ENCODE measurements at regions not wholly inside any gene's neighbourhood (a gene's known extent, or its start where the extent isn't known, plus 50 kb on each side); places are given as distances from the start of the nearest gene placed in this dataset.

DNA sequence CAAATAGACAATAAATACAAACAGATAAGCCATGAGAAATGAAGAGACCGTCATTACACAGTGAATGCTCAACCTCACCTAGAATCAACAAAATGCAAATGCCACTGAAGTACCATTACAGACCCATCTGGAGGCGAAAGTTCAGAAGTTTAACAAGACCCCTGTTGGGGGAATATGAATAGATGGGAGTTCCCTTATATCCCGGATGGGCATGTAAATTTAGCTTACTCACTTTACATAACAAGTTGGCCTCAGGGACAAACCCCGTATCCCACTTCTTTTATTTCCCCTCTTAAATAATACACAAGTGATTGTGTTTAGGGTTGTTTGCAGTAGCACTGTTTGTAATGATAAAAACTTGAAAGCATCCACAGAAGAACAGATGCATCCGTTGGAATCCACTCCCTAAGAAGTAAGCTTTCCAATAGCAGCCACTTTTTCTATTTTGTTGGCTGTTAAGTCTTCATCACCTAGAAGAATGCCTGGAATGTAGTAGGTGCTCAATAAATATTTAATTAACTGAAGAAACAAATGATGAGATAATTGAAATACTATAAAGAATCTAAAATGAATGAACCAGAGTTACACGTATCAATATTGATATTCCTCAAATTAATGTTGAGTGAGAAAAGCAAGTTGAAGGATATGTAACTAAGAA, 1076.3 kb upstream of the TENM3 start:
- H3K4me3 ChIP-seq (ENCODE audit: low read length): no peak overlapping the region
- H3K27me3 ChIP-seq (ENCODE audit: control insufficient read depth, insufficient read depth, low read length): no peaks in the 10 kb centered on the region
- H3K4me1 ChIP-seq (ENCODE audit: control insufficient read depth, insufficient read depth, low read length): no peaks in the 10 kb centered on the region
- no peak overlapping the region for H3K4me2 ChIP-seq (ENCODE audit: low read length)
- H3K9ac ChIP-seq (ENCODE audit: low read depth, low read length): no peak overlapping the region
- H3K9me3 ChIP-seq (replicated peaks; ENCODE audit: low read length): no peaks in the 10 kb centered on the region
- no peaks in the 10 kb centered on the region for H3K36me3 ChIP-seq (ENCODE audit: insufficient read depth, low read length)

DNA sequence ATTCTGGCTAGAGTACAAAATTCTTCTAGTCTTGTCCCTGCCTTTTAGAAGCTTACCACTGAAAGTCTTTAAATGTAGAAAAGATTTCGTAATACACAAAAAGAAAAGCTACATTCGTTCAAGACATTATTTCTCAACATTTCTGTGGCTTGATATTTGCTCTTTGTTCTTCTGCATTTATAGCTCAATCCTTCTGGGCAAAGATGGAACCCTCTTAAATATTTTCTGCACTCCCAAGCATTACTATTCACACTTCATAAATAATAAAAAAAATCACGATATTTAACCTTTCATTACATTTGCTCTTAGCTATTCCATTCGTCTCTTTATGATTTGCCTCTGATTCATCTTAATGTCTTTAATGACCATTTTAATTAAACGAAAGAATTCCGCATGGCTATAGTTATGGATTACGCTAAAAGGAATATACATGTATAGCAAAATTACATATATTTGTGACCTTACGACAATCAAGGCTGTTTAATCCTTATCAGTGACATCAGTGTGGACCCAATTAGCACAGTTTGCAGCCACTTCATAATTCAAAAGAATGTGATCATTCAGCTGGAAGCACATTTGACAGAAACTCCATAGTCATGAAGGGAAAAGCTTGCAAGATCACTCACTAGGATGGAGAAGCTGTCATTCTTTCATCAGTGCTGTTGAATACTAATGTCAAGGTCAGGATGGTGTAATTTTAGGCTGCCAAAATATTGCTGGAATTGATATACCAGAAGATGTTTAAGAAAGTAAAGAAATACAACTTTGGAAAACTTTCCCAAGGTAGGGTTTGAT, 1075.0 kb upstream of the TENM3 start:
- H3K9ac ChIP-seq (ENCODE audit: low read depth, low read length): no peak overlapping the region
- H3K9me3 ChIP-seq (replicated peaks; ENCODE audit: low read length): no peaks in the 10 kb centered on the region
- no peaks in the 10 kb centered on the region for H3K36me3 ChIP-seq (ENCODE audit: insufficient read depth, low read length)
- no peak overlapping the region for H3K4me2 ChIP-seq (ENCODE audit: low read length)
- H3K4me3 ChIP-seq (ENCODE audit: low read length): no peak overlapping the region
- H3K4me1 ChIP-seq (ENCODE audit: control insufficient read depth, insufficient read depth, low read length): no peaks in the 10 kb centered on the region
- H3K27me3 ChIP-seq (ENCODE audit: control insufficient read depth, insufficient read depth, low read length): no peaks in the 10 kb centered on the region

DNA sequence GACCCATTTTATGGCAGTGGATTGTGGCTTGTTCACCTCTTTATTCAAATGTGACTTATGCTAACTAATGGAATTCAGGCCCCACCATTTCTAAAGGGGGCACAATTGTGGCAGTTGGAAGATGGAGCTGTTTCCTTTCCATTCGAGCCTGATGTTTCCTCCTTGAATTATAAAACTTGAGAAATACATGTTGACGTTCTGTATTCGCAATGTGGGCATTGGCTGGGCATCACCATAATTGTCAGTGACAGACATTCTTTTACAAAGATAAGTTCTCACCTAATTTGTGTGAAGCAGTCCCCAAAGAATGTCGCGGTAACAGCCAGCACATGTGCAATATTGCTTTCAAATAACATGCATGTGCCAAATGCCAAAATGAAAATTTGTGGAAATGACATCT, 1070.2 kb upstream of the TENM3 start:
- Histone ChIP-seq H3K27me3 (ENCODE audit: control insufficient read depth, insufficient read depth, low read length) (no peaks in the 10 kb centered on the region), H3K36me3 (ENCODE audit: insufficient read depth, low read length) (no peaks in the 10 kb centered on the region), H3K4me3 (ENCODE audit: low read length) (no peak overlapping the region), H3K4me1 (ENCODE audit: control insufficient read depth, insufficient read depth, low read length) (no peaks in the 10 kb centered on the region), H3K4me2 (ENCODE audit: low read length) (no peak overlapping the region), H3K9me3 (replicated peaks; ENCODE audit: low read length) (no peaks in the 10 kb centered on the region), H3K9ac (ENCODE audit: low read depth, low read length) (no peak overlapping the region)

DNA sequence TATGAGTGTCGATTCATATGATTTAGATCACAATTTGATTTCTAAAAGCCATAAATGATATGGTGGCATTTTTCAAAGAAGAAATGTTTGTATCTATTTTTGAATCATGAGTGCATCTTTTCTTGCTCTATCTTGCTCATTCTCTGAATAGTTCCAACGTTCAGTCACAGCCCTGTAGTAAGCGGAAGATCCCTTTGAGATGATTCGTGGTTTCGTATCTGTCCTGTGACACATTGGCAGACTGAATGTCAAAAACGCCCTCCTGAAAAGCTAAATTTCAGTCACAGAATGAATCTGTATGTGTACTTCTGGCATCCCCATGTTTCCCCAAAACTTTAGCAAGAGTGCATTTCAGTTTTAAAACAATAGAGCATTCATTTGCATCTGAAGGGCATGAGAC, 1066.9 kb upstream of the TENM3 start:
- Histone ChIP-seq H3K9me3 (replicated peaks; ENCODE audit: low read length) (no peaks in the 10 kb centered on the region), H3K4me1 (ENCODE audit: control insufficient read depth, insufficient read depth, low read length) (no peaks in the 10 kb centered on the region), H3K36me3 (ENCODE audit: insufficient read depth, low read length) (no peaks in the 10 kb centered on the region), H3K27me3 (ENCODE audit: control insufficient read depth, insufficient read depth, low read length) (no peaks in the 10 kb centered on the region), H3K9ac (ENCODE audit: low read depth, low read length) (no peak overlapping the region), H3K4me2 (ENCODE audit: low read length) (no peak overlapping the region), H3K4me3 (ENCODE audit: low read length) (no peak overlapping the region)

DNA sequence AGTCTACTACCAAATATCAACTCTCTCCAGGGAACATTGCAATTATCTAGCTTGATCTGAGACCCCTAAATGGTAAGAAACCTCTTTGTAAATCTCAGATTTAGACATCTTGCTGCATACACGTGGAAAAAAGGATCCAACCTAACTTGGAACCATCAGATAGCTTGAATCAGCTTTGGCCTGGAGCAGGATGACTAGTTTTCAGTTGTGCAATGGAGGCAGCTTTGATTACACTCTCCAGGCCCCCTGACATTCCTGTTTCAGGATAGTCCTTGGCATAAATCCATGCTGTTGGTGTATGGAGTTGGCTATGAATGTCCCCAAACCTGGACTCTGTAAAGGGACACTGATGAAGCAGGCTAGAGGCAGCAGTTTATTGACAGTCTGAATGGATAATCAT, 1061.9 kb upstream of the TENM3 start:
- H3K4me1 ChIP-seq (ENCODE audit: control insufficient read depth, insufficient read depth, low read length): no peaks in the 10 kb centered on the region
- no peaks in the 10 kb centered on the region for H3K27me3 ChIP-seq (ENCODE audit: control insufficient read depth, insufficient read depth, low read length)
- H3K4me2 ChIP-seq (ENCODE audit: low read length): no peak overlapping the region
- no peaks in the 10 kb centered on the region for H3K36me3 ChIP-seq (ENCODE audit: insufficient read depth, low read length)
- no peak overlapping the region for H3K9ac ChIP-seq (ENCODE audit: low read depth, low read length)
- no peak overlapping the region for H3K4me3 ChIP-seq (ENCODE audit: low read length)
- H3K9me3 ChIP-seq (replicated peaks; ENCODE audit: low read length): no peaks in the 10 kb centered on the region

DNA sequence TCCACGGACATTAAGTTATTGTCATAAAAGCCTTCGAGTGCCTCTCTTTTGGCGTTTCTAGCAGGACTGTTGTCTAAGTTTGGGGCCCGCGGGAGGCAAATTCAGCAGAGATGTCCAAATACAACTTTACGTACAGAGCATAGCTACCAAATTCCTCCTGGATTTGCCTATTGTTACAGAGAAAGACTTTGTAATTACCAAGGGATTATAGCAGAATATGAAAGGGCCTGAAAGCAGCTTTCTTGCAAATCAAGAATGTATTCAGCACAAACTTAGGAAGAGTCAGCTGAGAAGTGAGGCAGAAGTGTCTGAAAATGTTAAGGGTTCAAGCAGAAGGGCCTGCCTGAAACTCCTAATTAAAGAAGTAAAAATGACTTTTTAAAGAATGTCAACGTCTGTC, 1053.5 kb upstream of the TENM3 start:
- H3K4me3 ChIP-seq (ENCODE audit: low read length): no peak overlapping the region

DNA sequence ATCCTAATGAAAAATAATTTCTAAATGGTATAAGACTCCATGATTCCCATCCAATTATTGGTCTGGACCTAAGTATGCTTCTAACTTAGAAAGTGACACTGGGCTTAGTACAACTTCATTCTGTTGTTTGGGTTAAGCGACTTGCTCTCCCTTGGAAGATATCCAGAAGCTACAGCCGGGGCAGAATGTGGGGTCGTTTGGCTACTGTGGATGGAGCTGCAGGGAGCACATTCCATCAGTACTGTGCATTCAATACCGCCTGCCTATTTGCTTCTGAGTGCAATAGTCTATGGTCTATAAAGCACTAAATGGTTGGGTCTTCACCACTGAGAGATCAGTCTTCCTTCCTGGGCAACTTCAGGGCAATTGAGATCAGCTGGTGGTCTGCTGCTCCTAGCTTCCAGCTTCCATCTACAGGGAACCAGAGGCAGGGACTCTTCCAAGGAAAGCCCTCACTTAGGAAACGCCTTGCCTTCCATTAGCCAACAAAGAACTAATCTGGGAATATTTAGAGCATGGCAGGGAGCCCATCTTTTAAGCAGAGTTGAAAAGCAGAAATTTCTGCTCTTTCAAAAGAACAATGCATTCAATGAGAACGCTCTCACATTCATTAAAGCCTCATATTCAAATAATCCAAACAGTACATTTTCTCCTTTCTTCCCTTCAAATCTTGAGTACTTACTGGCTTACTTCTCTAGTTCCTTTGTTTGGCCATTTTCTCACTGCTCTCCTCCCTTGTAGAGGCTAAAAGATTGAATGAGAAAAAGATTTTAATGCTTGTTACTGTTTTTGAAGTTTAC, 1049.9 kb upstream of the TENM3 start:
- no peaks in the 10 kb centered on the region for H3K4me1 ChIP-seq (ENCODE audit: control insufficient read depth, insufficient read depth, low read length)
- H3K4me3 ChIP-seq (ENCODE audit: low read length): no peak overlapping the region
- H3K9me3 ChIP-seq (replicated peaks; ENCODE audit: low read length): no peaks in the 10 kb centered on the region
- no peak overlapping the region for H3K9ac ChIP-seq (ENCODE audit: low read depth, low read length)
- H3K36me3 ChIP-seq (ENCODE audit: insufficient read depth, low read length): no peaks in the 10 kb centered on the region
- H3K27me3 ChIP-seq (ENCODE audit: control insufficient read depth, insufficient read depth, low read length): no peaks in the 10 kb centered on the region
- no peak overlapping the region for H3K4me2 ChIP-seq (ENCODE audit: low read length)

More for the DNA sequence above, 1053.5 kb upstream of the TENM3 start:
- Histone ChIP-seq H3K9ac (ENCODE audit: low read depth, low read length) (no peak overlapping the region), H3K9me3 (replicated peaks; ENCODE audit: low read length) (no peaks in the 10 kb centered on the region), H3K27me3 (ENCODE audit: control insufficient read depth, insufficient read depth, low read length) (no peaks in the 10 kb centered on the region), H3K36me3 (ENCODE audit: insufficient read depth, low read length) (no peaks in the 10 kb centered on the region), H3K4me1 (ENCODE audit: control insufficient read depth, insufficient read depth, low read length) (no peaks in the 10 kb centered on the region), H3K4me2 (ENCODE audit: low read length) (no peak overlapping the region)

DNA sequence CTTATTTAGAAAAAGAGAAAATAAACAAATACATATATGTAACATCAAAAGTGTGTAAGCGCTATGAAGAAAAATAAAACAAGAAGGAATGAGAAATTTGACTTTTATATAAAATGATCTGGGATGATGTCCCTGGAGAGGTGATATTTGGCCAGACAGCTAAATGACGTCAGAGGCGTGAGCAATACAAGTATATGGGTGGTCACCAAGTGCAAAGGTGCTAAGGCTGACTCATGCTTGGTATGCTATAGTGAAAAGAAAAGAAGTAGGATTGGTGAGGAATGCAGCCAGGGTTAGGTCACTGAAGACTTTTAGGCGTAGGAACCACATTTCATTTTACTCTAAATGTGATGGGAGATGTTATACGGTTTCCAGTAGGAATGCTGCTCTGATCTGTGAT, 1049.1 kb upstream of the TENM3 start:
- H3K27me3 ChIP-seq (ENCODE audit: control insufficient read depth, insufficient read depth, low read length): no peaks in the 10 kb centered on the region
- no peak overlapping the region for H3K4me2 ChIP-seq (ENCODE audit: low read length)
- H3K9ac ChIP-seq (ENCODE audit: low read depth, low read length): no peak overlapping the region
- no peaks in the 10 kb centered on the region for H3K36me3 ChIP-seq (ENCODE audit: insufficient read depth, low read length)
- no peaks in the 10 kb centered on the region for H3K9me3 ChIP-seq (replicated peaks; ENCODE audit: low read length)
- H3K4me3 ChIP-seq (ENCODE audit: low read length): no peak overlapping the region
- no peaks in the 10 kb centered on the region for H3K4me1 ChIP-seq (ENCODE audit: control insufficient read depth, insufficient read depth, low read length)

DNA sequence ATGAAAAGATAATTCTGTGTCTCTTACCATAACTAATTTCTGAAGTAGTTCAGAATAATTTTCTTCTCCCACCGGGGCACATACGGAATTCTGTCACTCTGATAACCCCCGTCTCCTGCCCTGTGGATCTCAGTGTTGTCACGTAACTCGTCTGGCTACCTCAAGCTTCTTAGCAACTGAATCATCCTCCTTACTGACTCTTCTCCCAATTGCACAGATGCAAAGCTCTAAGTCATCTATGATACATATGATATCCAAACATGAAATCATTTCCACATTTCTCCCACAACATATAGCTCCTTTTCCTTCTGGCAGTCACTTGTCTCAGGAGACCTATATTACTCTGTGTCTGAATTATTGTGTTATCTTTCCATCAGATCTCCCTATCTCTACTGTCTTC, 1043.1 kb upstream of the TENM3 start:
- H3K4me3 ChIP-seq (ENCODE audit: low read length): no peak overlapping the region

DNA sequence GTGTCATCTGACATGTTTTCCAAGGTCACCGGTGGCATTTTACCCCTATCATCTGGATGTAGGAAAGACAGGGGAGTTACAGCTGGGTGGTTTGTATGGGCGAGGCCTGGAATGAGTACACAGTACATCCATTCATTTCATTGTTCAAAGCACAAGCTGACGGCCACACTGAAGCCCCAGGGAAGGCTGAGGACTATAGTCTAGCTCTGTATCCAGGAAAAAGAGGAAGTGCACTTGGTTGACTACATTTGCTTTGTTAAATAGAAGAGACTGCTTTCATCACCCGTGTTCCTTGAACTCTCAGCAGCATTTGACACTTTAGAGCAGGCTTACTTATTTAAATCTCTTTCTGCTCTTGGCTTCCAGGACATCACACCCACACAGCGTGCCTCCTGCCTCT, 1041.0 kb upstream of the TENM3 start:
- H3K4me1 ChIP-seq (ENCODE audit: control insufficient read depth, insufficient read depth, low read length): no peaks in the 10 kb centered on the region
- H3K36me3 ChIP-seq (ENCODE audit: insufficient read depth, low read length): no peaks in the 10 kb centered on the region
- H3K4me3 ChIP-seq (ENCODE audit: low read length): no peak overlapping the region
- H3K9ac ChIP-seq (ENCODE audit: low read depth, low read length): no peak overlapping the region
- H3K4me2 ChIP-seq (ENCODE audit: low read length): no peak overlapping the region
- no peaks in the 10 kb centered on the region for H3K27me3 ChIP-seq (ENCODE audit: control insufficient read depth, insufficient read depth, low read length)
- H3K9me3 ChIP-seq (replicated peaks; ENCODE audit: low read length): no peaks in the 10 kb centered on the region

More for the DNA sequence above, 1043.1 kb upstream of the TENM3 start:
- H3K9ac ChIP-seq (ENCODE audit: low read depth, low read length): no peak overlapping the region
- no peak overlapping the region for H3K4me2 ChIP-seq (ENCODE audit: low read length)
- no peaks in the 10 kb centered on the region for H3K9me3 ChIP-seq (replicated peaks; ENCODE audit: low read length)
- no peaks in the 10 kb centered on the region for H3K4me1 ChIP-seq (ENCODE audit: control insufficient read depth, insufficient read depth, low read length)
- no peaks in the 10 kb centered on the region for H3K27me3 ChIP-seq (ENCODE audit: control insufficient read depth, insufficient read depth, low read length)
- H3K36me3 ChIP-seq (ENCODE audit: insufficient read depth, low read length): no peaks in the 10 kb centered on the region

DNA sequence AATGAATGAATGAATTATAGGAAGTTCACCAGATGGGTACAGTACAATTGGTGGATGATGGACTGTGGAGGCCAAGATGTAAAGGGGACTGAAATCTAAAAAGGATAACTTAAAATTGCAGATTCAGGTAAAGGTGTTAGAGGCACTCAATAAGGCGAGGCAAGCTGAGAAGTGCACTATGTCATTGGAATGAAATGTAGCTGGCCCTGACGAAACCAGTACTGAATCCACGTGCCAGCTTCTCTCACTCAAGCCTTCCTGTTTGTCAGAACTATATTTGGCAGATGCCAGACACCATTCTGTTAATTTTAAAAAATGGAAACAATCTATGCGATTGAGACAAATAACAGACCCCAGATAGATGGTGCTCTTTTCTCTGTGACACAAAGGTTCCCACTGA, 1039.1 kb upstream of the TENM3 start:
- no peak overlapping the region for H3K4me3 ChIP-seq (ENCODE audit: low read length)
- H3K36me3 ChIP-seq (ENCODE audit: insufficient read depth, low read length): no peaks in the 10 kb centered on the region
- no peaks in the 10 kb centered on the region for H3K9me3 ChIP-seq (replicated peaks; ENCODE audit: low read length)
- no peak overlapping the region for H3K9ac ChIP-seq (ENCODE audit: low read depth, low read length)
- H3K4me2 ChIP-seq (ENCODE audit: low read length): no peak overlapping the region
- no peaks in the 10 kb centered on the region for H3K27me3 ChIP-seq (ENCODE audit: control insufficient read depth, insufficient read depth, low read length)
- no peaks in the 10 kb centered on the region for H3K4me1 ChIP-seq (ENCODE audit: control insufficient read depth, insufficient read depth, low read length)
